ENCODE measurements at regions not wholly inside any gene's neighbourhood (a gene's known extent, or its start where the extent isn't known, plus 50 kb on each side); places are given as distances from the start of the nearest gene placed in this dataset.

GRCh38 chr7:12847001-12847400, 159.6 kb downstream of the ARL4A start:
- Mint-ChIP-seq H3K27me3 (no peaks in the 10 kb centered on the region), H3K4me1 (no peaks in the 10 kb centered on the region), H3K9me3 (ENCODE audit: insufficient read depth) (peaks cover 8% of the 10 kb centered on the region), H3K4me3 (no peak overlapping the region), H3K27ac (no peak overlapping the region)
- Histone ChIP-seq H3K27me3 (replicated peaks in 1 of 4; ENCODE audit: control extremely low read depth in 1 of 4, control insufficient read depth in 3 of 4, insufficient read depth in 4 of 4, low read length in 3 of 4) (no peaks in the 10 kb centered on the region), H3K79me2 (ENCODE audit: control insufficient read depth, insufficient read depth, low read length) (no peaks in the 10 kb centered on the region), H3K4me2 (replicated peaks; ENCODE audit: low read depth, low read length, poor library complexity, severe bottlenecking) (no peak overlapping the region), H3K4me1 (ENCODE audit: control insufficient read depth in 2 of 2, insufficient read depth in 2 of 2, low read length in 2 of 2) (no peaks in the 10 kb centered on the region), H3K36me3 (replicated peaks in 1 of 2; ENCODE audit: control extremely low read depth in 1 of 2, control insufficient read depth in 1 of 2, extremely low read depth in 1 of 2, insufficient read depth in 2 of 2, low read length in 1 of 2) (no peaks in the 10 kb centered on the region), H3K9ac (ENCODE audit: low read length) (no peak overlapping the region), H3K4me3 (ENCODE audit: control extremely low read depth in 1 of 5, extremely low read depth in 1 of 5, insufficient read depth in 1 of 5, low read depth in 2 of 5, low read length in 4 of 5) (no peak overlapping the region), H4K20me1 (ENCODE audit: control insufficient read depth, insufficient read depth, low read length, poor library complexity, severe bottlenecking) (no peaks in the 10 kb centered on the region), H3K27ac (ENCODE audit: low read length in 2 of 2) (no peak overlapping the region), H2AFZ (ENCODE audit: insufficient read depth, low read depth, low read length, poor library complexity, severe bottlenecking) (no peak overlapping the region), H3K9me3 (ENCODE audit: control extremely low read depth in 1 of 3, control insufficient read depth in 2 of 3, insufficient read depth in 1 of 3, low read length in 2 of 3) (peaks cover 0 to 12% (median 10%) of the 10 kb centered on the region in 3 donors)
- DNase-seq (no peak), ATAC-seq (ENCODE audit: low read depth) (no peak)
- no peak for TF ChIP-seq CTCF (IDR thresholded peaks at IDR 0.05)
- no peak for TF ChIP-seq EZH2 (IDR thresholded peaks at IDR 0.05; ENCODE audit: borderline replicate concordance, insufficient read depth, low read depth, low read length, poor library complexity, severe bottlenecking)
- no CpG with 5 or more reads among the region's 1 CpG for WGBS (ENCODE audit: insufficient coverage)
- intact Hi-C loops (cut with micrococcal nuclease) = no loop called here
- POLR2A ChIA-PET = no interaction called here
- CTCF ChIA-PET = no interaction called here

- intact Hi-C loops (cut with micrococcal nuclease) = no loop called here
- WGBS (ENCODE audit: insufficient coverage) = no CpG with 5 or more reads among the region's 3 CpGs
- no peak for DNase-seq
- Mint-ChIP-seq H3K27me3 (no peaks in the 10 kb centered on the region), H3K27ac (no peak overlapping the region), H3K9me3 (ENCODE audit: insufficient read depth) (peaks cover 3% of the 10 kb centered on the region), H3K4me3 (no peak overlapping the region), H3K4me1 (no peaks in the 10 kb centered on the region)
- Histone ChIP-seq H4K20me1 (ENCODE audit: control insufficient read depth, insufficient read depth, low read length, poor library complexity, severe bottlenecking) (no peaks in the 10 kb centered on the region), H3K9me3 (ENCODE audit: control extremely low read depth in 1 of 3, control insufficient read depth in 2 of 3, insufficient read depth in 1 of 3, low read length in 2 of 3) (peaks cover 0 to 10% (median 9%) of the 10 kb centered on the region in 3 donors), H3K36me3 (replicated peaks in 1 of 2; ENCODE audit: control extremely low read depth in 1 of 2, control insufficient read depth in 1 of 2, extremely low read depth in 1 of 2, insufficient read depth in 2 of 2, low read length in 1 of 2) (no peaks in the 10 kb centered on the region), H3K79me2 (ENCODE audit: control insufficient read depth, insufficient read depth, low read length) (no peaks in the 10 kb centered on the region), H3K27me3 (replicated peaks in 1 of 4; ENCODE audit: control extremely low read depth in 1 of 4, control insufficient read depth in 3 of 4, insufficient read depth in 4 of 4, low read length in 3 of 4) (no peaks in the 10 kb centered on the region), H3K27ac (ENCODE audit: low read length in 2 of 2) (no peak overlapping the region), H3K4me3 (ENCODE audit: control extremely low read depth in 1 of 5, extremely low read depth in 1 of 5, insufficient read depth in 1 of 5, low read depth in 2 of 5, low read length in 4 of 5) (no peak overlapping the region), H3K4me1 (ENCODE audit: control insufficient read depth in 2 of 2, insufficient read depth in 2 of 2, low read length in 2 of 2) (no peaks in the 10 kb centered on the region), H3K4me2 (replicated peaks; ENCODE audit: low read depth, low read length, poor library complexity, severe bottlenecking) (no peak overlapping the region), H3K9ac (ENCODE audit: low read length) (no peak overlapping the region), H2AFZ (ENCODE audit: insufficient read depth, low read depth, low read length, poor library complexity, severe bottlenecking) (no peak overlapping the region)
- ChIA-PET CTCF (no interaction called here), POLR2A (no interaction called here)
- ATAC-seq (ENCODE audit: low read depth) = no peak
- TF ChIP-seq EZH2 (IDR thresholded peaks at IDR 0.05; ENCODE audit: borderline replicate concordance, insufficient read depth, low read depth, low read length, poor library complexity, severe bottlenecking) = no peak
- no peak for TF ChIP-seq CTCF (IDR thresholded peaks at IDR 0.05)
Observed at GRCh38 chr7:12851142-12851541, 163.7 kb downstream of the ARL4A start.
